ENCODE measurements at regions not wholly inside any gene's neighbourhood (a gene's known extent, or its start where the extent isn't known, plus 50 kb on each side); places are given as distances from the start of the nearest gene placed in this dataset.

DNA sequence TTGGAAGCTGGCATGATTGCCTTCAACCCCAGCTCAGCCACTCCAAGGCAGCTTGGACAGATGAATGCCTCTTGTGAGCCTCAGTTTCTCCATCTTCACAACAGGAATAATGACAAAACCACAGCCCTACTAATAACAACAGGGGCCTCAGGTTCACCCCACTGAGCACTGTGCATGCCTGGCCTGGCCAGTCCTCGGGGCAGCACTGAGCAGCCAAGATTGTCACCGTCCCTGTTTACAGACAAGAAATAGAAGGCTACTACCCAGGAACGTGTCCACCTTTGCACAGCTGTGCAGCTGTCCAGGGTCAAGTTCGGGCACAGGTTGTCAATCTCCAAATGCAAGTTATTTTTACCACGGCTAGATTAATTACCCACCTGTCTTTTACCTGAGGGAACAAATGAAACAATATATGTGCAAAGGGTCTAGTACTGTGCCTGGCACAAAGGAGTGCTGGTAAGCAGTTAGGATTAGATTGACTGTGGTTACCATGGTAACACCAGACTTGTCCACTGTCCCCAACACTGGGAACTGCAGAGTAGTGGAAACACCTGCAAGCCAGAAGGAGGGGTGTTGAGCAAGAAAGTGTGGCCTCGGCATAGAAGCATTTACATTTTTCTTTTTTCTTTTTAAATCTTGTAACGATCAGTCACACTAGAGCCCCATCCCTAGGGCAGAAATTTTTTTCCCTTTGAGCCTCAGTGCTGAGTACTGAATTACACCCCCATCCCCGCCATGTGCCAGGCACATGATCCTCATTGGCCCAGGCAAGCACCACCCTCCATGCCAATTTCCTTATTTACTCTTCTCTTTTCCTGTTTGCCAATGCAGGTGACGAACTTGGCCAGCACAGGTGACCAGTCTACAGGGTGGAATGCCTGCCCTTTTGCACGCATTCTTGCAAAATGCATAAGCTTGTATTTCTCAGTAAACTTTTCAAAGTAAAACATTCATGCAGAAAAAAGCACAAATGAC is 66.3 kb upstream of the SLC6A6 start:
- TF ChIP-seq, protein P1, sequence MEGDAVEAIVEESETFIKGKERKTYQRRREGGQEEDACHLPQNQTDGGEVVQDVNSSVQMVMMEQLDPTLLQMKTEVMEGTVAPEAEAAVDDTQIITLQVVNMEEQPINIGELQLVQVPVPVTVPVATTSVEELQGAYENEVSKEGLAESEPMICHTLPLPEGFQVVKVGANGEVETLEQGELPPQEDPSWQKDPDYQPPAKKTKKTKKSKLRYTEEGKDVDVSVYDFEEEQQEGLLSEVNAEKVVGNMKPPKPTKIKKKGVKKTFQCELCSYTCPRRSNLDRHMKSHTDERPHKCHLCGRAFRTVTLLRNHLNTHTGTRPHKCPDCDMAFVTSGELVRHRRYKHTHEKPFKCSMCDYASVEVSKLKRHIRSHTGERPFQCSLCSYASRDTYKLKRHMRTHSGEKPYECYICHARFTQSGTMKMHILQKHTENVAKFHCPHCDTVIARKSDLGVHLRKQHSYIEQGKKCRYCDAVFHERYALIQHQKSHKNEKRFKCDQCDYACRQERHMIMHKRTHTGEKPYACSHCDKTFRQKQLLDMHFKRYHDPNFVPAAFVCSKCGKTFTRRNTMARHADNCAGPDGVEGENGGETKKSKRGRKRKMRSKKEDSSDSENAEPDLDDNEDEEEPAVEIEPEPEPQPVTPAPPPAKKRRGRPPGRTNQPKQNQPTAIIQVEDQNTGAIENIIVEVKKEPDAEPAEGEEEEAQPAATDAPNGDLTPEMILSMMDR (IDR thresholded peaks at IDR 0.05): no peak
- TF ChIP-seq POLR2A (IDR thresholded peaks at IDR 0.05): no peak
